Panc1 (cell line): ENCODE measurements at regions not wholly inside any gene's neighbourhood (a gene's known extent, or its start where the extent isn't known, plus 50 kb on each side); places are given as distances from the start of the nearest gene placed in this dataset.
"Not testable (repeated sequence)": the region's sequence is repeated elsewhere in the genome, so short reads cannot be mapped to it uniquely, and the experiment has no call there.

Experiments
- ATAC-seq: fragments of 200-7000 bp; cut with Tn5 transposase; 2 replicates; pipeline ENCODE4 v1.9.1; 2020; ENCODE audit warnings: mild to moderate bottlenecking, moderate library complexity
- BruUV-seq: library from RNA; stranded (reverse); fragments of 400-500 nt; replicated peaks from 2 replicates; lab custom pipeline; 2021; lab: Mats Ljungman, UMichigan
- CTCF ChIA-PET: fragments of 300-600 bp; sonication (Branson Sonifier 250); formaldehyde crosslinking; loops from one replicate; lab custom pipeline; 2022; ENCODE audit warnings: antibody characterized with exemption; lab: Charles Lee
- POLR2A ChIA-PET: fragments of 300-600 bp; sonication (Branson Sonifier 250); formaldehyde crosslinking; loops from one replicate; lab custom pipeline; 2022; ENCODE audit warnings: antibody characterized with exemption; lab: Charles Lee
- DNase-seq: peaks from one replicate; pipeline ENCODE4 v3.0.0-alpha.2; 2010; ENCODE audit warnings: low read depth, low spot score
- H3K27ac ChIP-seq: 2 replicates; pipeline ENCODE4 v1.5.1; 2011; ENCODE audit warnings: mild to moderate bottlenecking, low read length, inconsistent platforms
- H3K27me3 ChIP-seq: fragments of 200-500 bp; sonication (Bioruptor generic); 2 replicates; pipeline ENCODE4 v1.6.0; 2014; ENCODE audit warnings: low read length, inconsistent platforms; ENCODE audit not compliant: control insufficient read depth, insufficient read depth
- H3K36me3 ChIP-seq: fragments of 200-500 bp; sonication (Bioruptor generic); 2 replicates; pipeline ENCODE4 v1.5.1; 2014; ENCODE audit warnings: inconsistent platforms, mild to moderate bottlenecking, low read length, moderate library complexity; ENCODE audit not compliant: control insufficient read depth, insufficient read depth
- H3K4me1 ChIP-seq: 2 replicates; pipeline ENCODE4 v1.5.1; 2011; ENCODE audit warnings: inconsistent platforms, mild to moderate bottlenecking, low read length, moderate library complexity; ENCODE audit not compliant: control insufficient read depth, insufficient read depth
- H3K4me3 ChIP-seq, 2 experiments: 2 replicates each; pipeline ENCODE4 v1.5.1; 2011 to 2012; ENCODE audit warnings: low read depth in 2 of 2, low read length in 2 of 2, mild to moderate bottlenecking in 2 of 2, inconsistent platforms in 1 of 2, moderate library complexity in 1 of 2
- H3K9me3 ChIP-seq: fragments of 200-500 bp; sonication (Bioruptor generic); 2 replicates; pipeline ENCODE4 v1.5.1; 2014; ENCODE audit warnings: low read depth, mild to moderate bottlenecking, inconsistent platforms, low read length, moderate library complexity; ENCODE audit not compliant: control insufficient read depth, insufficient read depth
- in situ Hi-C: cut with HindIII; loops from 2 replicates; pipeline ENCODE4 v1.10.0; 2016; ENCODE audit warnings: low sequenced_read_pairs, low pct_unique_long_range_greater_than_20kb
- intact Hi-C: fragments of 100-400 bp; cut with micrococcal nuclease; formaldehyde crosslinking; loops from one replicate; pipeline ENCODE4 v1.10.0; 2022; ENCODE audit not compliant: unreplicated experiment
- TF ChIP-seq, protein P1 (sequence below): fragments of 450-650 bp; IDR thresholded peaks from 2 replicates; pipeline ENCODE4 v1.5.1; 2017; ENCODE audit warnings: mild to moderate bottlenecking

DNA sequence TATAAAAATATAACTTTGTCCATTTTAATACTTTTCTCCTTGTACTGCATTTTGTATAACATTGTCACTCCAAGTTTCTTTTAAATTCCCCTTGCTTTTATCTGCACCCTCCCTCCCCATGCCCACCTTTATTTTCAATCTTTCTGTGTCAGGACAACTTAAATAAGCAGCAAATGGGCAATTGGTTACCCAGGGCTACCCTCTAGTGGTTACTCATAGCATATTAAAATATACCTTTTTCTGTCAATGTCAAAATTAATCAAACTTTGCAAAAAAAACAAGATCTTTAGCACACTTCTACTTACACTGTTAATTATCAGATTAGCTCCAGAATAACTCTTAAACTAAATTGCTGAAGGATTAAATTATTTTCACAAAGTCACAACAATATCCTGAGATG is 2334.6 kb downstream of the EPHA3 start:
- H3K9me3 ChIP-seq, in situ Hi-C loops, CTCF ChIA-PET, POLR2A ChIA-PET, intact Hi-C loops, DNase-seq, H3K4me3 ChIP-seq, BruUV-seq, H3K27me3 ChIP-seq, H3K4me1 ChIP-seq, ATAC-seq, H3K27ac ChIP-seq, H3K36me3 ChIP-seq: not testable (repeated sequence)
- TF ChIP-seq, protein P1, sequence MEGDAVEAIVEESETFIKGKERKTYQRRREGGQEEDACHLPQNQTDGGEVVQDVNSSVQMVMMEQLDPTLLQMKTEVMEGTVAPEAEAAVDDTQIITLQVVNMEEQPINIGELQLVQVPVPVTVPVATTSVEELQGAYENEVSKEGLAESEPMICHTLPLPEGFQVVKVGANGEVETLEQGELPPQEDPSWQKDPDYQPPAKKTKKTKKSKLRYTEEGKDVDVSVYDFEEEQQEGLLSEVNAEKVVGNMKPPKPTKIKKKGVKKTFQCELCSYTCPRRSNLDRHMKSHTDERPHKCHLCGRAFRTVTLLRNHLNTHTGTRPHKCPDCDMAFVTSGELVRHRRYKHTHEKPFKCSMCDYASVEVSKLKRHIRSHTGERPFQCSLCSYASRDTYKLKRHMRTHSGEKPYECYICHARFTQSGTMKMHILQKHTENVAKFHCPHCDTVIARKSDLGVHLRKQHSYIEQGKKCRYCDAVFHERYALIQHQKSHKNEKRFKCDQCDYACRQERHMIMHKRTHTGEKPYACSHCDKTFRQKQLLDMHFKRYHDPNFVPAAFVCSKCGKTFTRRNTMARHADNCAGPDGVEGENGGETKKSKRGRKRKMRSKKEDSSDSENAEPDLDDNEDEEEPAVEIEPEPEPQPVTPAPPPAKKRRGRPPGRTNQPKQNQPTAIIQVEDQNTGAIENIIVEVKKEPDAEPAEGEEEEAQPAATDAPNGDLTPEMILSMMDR, result peak; percentile 15; the same call in 1 of the 2 replicates

- H3K36me3 ChIP-seq, CTCF ChIA-PET, H3K4me1 ChIP-seq, BruUV-seq, H3K4me3 ChIP-seq, H3K9me3 ChIP-seq, intact Hi-C loops, DNase-seq, in situ Hi-C loops, POLR2A ChIA-PET, ATAC-seq, H3K27me3 ChIP-seq, H3K27ac ChIP-seq: not testable (repeated sequence)
These were observed 2335.1 kb downstream of the EPHA3 start for GRCh38 chr3:91442483-91442882.

DNA sequence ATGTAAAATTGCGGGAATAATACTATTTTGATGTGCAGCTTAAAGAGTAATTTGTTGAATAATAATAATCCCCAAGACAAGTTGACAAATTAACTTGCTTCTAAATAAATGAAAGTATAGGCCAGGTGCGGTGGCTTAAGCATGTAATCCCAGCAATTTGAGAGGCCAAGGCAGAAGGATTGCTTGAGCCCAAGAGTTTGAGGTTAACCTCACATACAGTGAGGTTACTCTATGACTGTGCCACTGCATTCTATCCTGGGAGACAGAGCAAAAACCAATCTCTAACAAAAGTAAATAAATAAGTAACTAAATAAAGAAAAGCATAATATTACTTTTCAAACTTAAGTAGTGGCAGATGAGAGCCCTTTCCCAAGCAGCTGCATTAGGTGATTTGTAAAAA is 2341.0 kb downstream of the EPHA3 start:
- H3K36me3 ChIP-seq, in situ Hi-C loops, H3K9me3 ChIP-seq, H3K27me3 ChIP-seq, ATAC-seq, H3K4me3 ChIP-seq, POLR2A ChIA-PET, H3K4me1 ChIP-seq, BruUV-seq, DNase-seq, CTCF ChIA-PET, H3K27ac ChIP-seq, intact Hi-C loops: not testable (repeated sequence)

- intact Hi-C loops, H3K4me3 ChIP-seq, BruUV-seq, ATAC-seq, CTCF ChIA-PET, POLR2A ChIA-PET, in situ Hi-C loops, H3K4me1 ChIP-seq, H3K27ac ChIP-seq, DNase-seq, H3K36me3 ChIP-seq, H3K27me3 ChIP-seq, H3K9me3 ChIP-seq: not testable (repeated sequence)
These were observed 2359.1 kb downstream of the EPHA3 start for GRCh38 chr3:91466517-91466916.

DNA sequence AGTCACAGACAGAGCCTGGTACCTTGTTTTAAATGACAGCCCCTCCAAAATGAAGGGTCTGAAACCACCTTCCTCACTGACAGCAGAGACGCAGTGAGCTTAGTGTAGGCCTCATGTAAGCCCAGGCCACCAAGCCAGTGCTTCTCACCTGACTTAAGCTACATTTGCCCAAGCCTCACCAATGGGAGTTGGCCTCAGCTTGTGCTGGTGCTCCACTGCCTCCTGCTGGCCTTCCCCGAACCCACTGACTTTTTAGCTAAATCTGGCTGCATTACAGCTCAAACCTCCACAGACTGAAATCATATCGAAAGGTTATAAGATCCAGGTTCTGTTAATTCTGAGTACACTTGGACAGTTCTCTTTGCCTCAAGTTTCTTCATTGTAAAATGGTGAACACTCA is 2361.8 kb downstream of the EPHA3 start:
- ATAC-seq, H3K9me3 ChIP-seq, CTCF ChIA-PET, H3K4me3 ChIP-seq, in situ Hi-C loops, POLR2A ChIA-PET, BruUV-seq, intact Hi-C loops, H3K4me1 ChIP-seq, H3K27me3 ChIP-seq, DNase-seq, H3K27ac ChIP-seq, H3K36me3 ChIP-seq: not testable (repeated sequence)
